GM12892 (cell line): ENCODE measurements at regions not wholly inside any gene's neighbourhood (a gene's known extent, or its start where the extent isn't known, plus 50 kb on each side); places are given as distances from the start of the nearest gene placed in this dataset.

Experiments
- POLR2A ChIP-seq: IDR thresholded peaks from 2 replicates; pipeline ENCODE4 v1.6.1; 2011; ENCODE audit warnings: low read depth, low read length, control low read depth
- POLR2AphosphoS5 ChIP-seq: IDR thresholded peaks from 2 replicates; pipeline ENCODE4 v1.6.1; 2011; ENCODE audit warnings: low read depth, low read length, control low read depth
- TAF1 ChIP-seq: IDR thresholded peaks from 2 replicates; pipeline ENCODE4 v1.6.1; 2011; ENCODE audit warnings: low read depth, mild to moderate bottlenecking, control low read depth, low read length, borderline replicate concordance

DNA sequence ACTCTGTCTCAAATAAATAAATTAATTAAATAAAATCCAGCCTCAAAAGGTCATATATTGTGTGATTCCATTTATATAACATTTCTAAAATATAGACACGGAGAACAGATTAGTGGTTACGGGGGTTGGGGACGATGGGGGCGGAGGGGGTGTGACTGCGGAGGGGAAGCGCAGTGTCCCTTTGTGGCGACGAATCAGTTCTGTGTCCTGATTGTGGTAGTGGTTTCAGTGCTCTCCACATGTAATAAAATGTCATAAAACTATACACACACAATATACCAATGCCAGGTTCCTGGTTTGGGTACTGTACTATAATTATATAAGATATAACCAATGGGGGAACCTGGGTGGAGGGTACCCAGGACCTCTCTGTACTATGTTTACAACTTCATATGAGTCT, 186.4 kb downstream of the ANAPC1 start:
- TF ChIP-seq POLR2A: no peak
- TF ChIP-seq TAF1: no peak
- TF ChIP-seq POLR2AphosphoS5: no peak
